Lung (tissue), 11 donors: ENCODE measurements at regions not wholly inside any gene's neighbourhood (a gene's known extent, or its start where the extent isn't known, plus 50 kb on each side); places are given as distances from the start of the nearest gene placed in this dataset.

Experiments
- ATAC-seq: fragments of 200-7000 bp; cut with Tn5 transposase; one replicate; pipeline ENCODE4 v1.9.1; 2020; ENCODE audit warnings: moderate number of reproducible peaks; ENCODE audit not compliant: insufficient read depth, low FRiP score
- DNase-seq, 3 donors: peaks; one replicate each; pipeline ENCODE4 v3.0.0-alpha.2; 2013 to 2017
- H3K27ac ChIP-seq, 2 donors: one replicate each; pipeline ENCODE4 v1.5.1; 2013; ENCODE audit warnings: mild to moderate bottlenecking in 2 of 2, moderate library complexity in 2 of 2, control low read depth in 1 of 2, inconsistent platforms in 1 of 2, low read depth in 1 of 2, low read length in 1 of 2
- H3K27me3 ChIP-seq, 3 donors: one replicate each; pipeline ENCODE4 v1.5.1; 2013; ENCODE audit warnings: low read length in 2 of 3; ENCODE audit not compliant: control insufficient read depth in 3 of 3, insufficient read depth in 3 of 3
- H3K36me3 ChIP-seq, 4 donors: one replicate each; pipeline ENCODE4 v1.5.1; 2013; ENCODE audit warnings: low read length in 4 of 4, mild to moderate bottlenecking in 1 of 4, moderate library complexity in 1 of 4; ENCODE audit not compliant: control insufficient read depth in 4 of 4, insufficient read depth in 4 of 4
- H3K4me1 ChIP-seq, 5 donors: one replicate each; pipeline ENCODE4 v1.5.1; 2013; ENCODE audit warnings: low read length in 5 of 5, mild to moderate bottlenecking in 2 of 5, moderate library complexity in 1 of 5; ENCODE audit not compliant: control insufficient read depth in 5 of 5, insufficient read depth in 5 of 5
- H3K4me3 ChIP-seq: one replicate; pipeline ENCODE4 v1.5.1; 2013; ENCODE audit warnings: mild to moderate bottlenecking, control low read depth, moderate library complexity
- H3K9ac ChIP-seq, 2 donors: one replicate each; pipeline ENCODE4 v1.5.1; 2013; ENCODE audit warnings: low read length in 2 of 2, control low read depth in 1 of 2; ENCODE audit not compliant: insufficient read depth in 1 of 2
- H3K9me3 ChIP-seq, 4 donors: one replicate each; pipeline ENCODE4 v1.5.1; 2013; ENCODE audit warnings: low read length in 3 of 4, mild to moderate bottlenecking in 1 of 4, moderate library complexity in 1 of 4; ENCODE audit not compliant: control insufficient read depth in 4 of 4, insufficient read depth in 3 of 4
- WGBS, 2 donors: extraction: QIAGEN DNeasy Blood & Tissue Kit; methylation state at CpG; one replicate each; pipeline ENCODE4 v1.1.7; 2013; 5-methylcytosine and 5-hydroxymethylcytosine counted together
- TF ChIP-seq, protein P1 (sequence below): IDR thresholded peaks from 2 replicates; pipeline ENCODE4 v1.5.1; 2012; ENCODE audit warnings: mild to moderate bottlenecking; ENCODE audit errors: control extremely low read depth, extremely low read depth
- donor health status: control.
- donor health status: control.
- donor health status: Bipolar disorder and iron deficiency.
- donor health status: healthy.
- donor health status: DM: yes; HTN: yes; CAD: no.

DNA sequence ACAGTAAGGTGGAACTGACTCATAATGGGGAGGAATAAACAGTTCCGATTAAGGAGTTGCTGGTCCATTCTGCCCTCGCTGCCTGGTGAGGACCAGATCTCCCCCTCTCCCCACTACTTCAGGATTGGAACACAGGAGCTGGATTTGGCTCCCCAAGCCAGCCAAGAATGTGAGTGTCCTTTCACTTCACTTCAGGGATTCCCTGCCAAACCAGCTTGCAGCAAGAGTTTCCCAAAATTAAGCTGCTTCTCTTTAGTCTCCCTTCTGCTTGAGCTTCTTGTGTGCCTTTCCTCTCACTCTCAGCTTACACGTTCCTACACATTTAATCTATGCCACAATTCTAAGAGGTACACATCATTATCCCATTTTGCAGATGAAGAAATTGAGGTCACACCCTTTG, 234.1 kb downstream of the BUD13 start:
- 81 to 86% methylated on average over 3 of the region's 3 CpGs for WGBS, 2 donors
- H3K27me3 ChIP-seq = peaks cover 0 to 4% (median 2%) of the 10 kb centered on the region in 3 donors
- no peak overlapping the region for H3K9ac ChIP-seq
- ATAC-seq (no peak), DNase-seq (no peak)
- TF ChIP-seq, protein P1, sequence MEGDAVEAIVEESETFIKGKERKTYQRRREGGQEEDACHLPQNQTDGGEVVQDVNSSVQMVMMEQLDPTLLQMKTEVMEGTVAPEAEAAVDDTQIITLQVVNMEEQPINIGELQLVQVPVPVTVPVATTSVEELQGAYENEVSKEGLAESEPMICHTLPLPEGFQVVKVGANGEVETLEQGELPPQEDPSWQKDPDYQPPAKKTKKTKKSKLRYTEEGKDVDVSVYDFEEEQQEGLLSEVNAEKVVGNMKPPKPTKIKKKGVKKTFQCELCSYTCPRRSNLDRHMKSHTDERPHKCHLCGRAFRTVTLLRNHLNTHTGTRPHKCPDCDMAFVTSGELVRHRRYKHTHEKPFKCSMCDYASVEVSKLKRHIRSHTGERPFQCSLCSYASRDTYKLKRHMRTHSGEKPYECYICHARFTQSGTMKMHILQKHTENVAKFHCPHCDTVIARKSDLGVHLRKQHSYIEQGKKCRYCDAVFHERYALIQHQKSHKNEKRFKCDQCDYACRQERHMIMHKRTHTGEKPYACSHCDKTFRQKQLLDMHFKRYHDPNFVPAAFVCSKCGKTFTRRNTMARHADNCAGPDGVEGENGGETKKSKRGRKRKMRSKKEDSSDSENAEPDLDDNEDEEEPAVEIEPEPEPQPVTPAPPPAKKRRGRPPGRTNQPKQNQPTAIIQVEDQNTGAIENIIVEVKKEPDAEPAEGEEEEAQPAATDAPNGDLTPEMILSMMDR = no peak
- no peak overlapping the region for H3K27ac ChIP-seq
- peaks cover 0 to 6% (median 0%) of the 10 kb centered on the region in 4 donors for H3K9me3 ChIP-seq
- H3K36me3 ChIP-seq = no peaks in the 10 kb centered on the region
- no peaks in the 10 kb centered on the region for H3K4me1 ChIP-seq
- H3K4me3 ChIP-seq = no peak overlapping the region

DNA sequence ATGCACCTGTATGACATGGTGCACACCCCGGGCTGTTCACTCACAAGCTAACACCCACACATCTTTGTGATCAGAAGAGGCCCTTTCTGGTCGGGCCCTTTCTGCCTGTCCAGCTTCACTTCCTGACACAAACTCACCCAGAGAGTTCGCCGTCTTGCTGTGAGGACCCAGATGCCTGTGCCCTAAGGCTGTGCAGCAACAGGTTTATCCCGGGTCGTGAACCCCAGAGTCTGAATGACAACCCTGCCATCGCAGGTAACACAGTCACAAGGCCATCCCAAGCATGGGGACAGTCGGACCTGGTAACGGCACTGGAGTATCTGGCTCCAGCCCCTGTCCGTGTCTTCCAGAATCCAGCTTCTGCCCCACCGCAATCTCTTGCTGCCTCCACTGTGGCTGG, 235.1 kb downstream of the BUD13 start:
- H3K36me3 ChIP-seq = no peaks in the 10 kb centered on the region
- no peaks in the 10 kb centered on the region for H3K4me1 ChIP-seq
- no peak overlapping the region for H3K27ac ChIP-seq
- ATAC-seq = no peak
- no peak overlapping the region for H3K9ac ChIP-seq
- H3K4me3 ChIP-seq = no peak overlapping the region
- H3K9me3 ChIP-seq = peaks cover 0 to 6% (median 0%) of the 10 kb centered on the region in 4 donors
- WGBS, 2 donors = 78 to 87% methylated on average over 11 of the region's 11 CpGs
- TF ChIP-seq, protein P1 = no peak
- H3K27me3 ChIP-seq = peaks cover 0 to 4% (median 0%) of the 10 kb centered on the region in 3 donors
- no peak for DNase-seq

DNA sequence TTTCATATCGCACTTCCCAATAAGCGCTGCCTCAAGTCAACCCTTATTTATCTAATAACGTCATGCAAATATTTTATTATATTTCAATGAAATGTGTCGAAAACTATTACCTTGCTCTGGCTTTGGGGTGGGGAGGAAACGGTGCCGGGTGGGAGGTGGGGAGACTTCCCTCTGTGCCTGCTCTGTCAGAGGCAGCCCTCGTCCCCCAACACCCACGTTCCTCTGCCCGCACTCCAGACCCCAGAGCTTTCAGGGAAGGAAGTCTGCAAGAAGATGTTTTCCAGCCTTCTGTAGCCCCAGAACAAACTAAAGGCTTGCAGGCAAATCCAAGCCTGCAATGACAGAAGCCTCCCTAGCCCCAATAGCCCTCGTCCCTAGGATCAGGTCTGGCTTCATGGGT, 235.7 kb downstream of the BUD13 start:
- no peak overlapping the region for H3K4me3 ChIP-seq
- ATAC-seq (no peak), DNase-seq (no peak)
- peaks cover 0 to 4% (median 0%) of the 10 kb centered on the region in 3 donors for H3K27me3 ChIP-seq
- H3K9me3 ChIP-seq = peaks cover 0 to 6% (median 0%) of the 10 kb centered on the region in 4 donors
- TF ChIP-seq, protein P1 = no peak
- H3K27ac ChIP-seq = no peak overlapping the region
- H3K9ac ChIP-seq = no peak overlapping the region
- H3K36me3 ChIP-seq = no peaks in the 10 kb centered on the region
- WGBS, 2 donors = 62 to 63% methylated on average over 10 of the region's 10 CpGs
- no peaks in the 10 kb centered on the region for H3K4me1 ChIP-seq

DNA sequence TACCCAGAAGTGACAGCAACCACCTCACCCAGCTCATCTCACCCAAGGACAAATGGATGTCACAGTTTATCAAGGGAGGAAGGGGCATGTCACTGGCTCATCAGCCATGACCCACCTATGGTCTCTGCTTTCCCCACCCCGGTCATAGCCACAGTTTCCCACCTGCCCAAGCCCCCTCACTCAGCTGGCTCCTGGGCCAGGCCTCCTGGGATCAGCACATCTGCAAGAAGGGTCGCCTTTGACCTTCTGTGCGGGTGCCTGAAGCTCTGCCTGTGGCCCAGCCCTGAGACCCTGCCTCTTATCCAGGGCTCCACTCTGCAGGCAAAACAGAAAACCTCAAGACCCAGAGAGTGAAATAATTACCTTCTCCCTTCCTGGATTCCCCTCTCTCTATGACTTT, 236.4 kb downstream of the BUD13 start:
- no peak for ATAC-seq

More for the DNA sequence above, 236.4 kb downstream of the BUD13 start:
- no peak for DNase-seq
- TF ChIP-seq, protein P1 = no peak
- Histone ChIP-seq H3K9me3 (peaks cover 0 to 9% (median 0%) of the 10 kb centered on the region in 4 donors), H3K4me3 (no peak overlapping the region), H3K36me3 (no peaks in the 10 kb centered on the region), H3K4me1 (no peaks in the 10 kb centered on the region), H3K27me3 (peaks cover 0 to 4% (median 0%) of the 10 kb centered on the region in 3 donors), H3K9ac (no peak overlapping the region), H3K27ac (no peak overlapping the region)
- 72 to 90% methylated on average over 3 of the region's 3 CpGs for WGBS, 2 donors
